Panc1 (cell line): ENCODE measurements at regions not wholly inside any gene's neighbourhood (a gene's known extent, or its start where the extent isn't known, plus 50 kb on each side); places are given as distances from the start of the nearest gene placed in this dataset.

ENCODE experiments used
- ATAC-seq: fragments of 200-7000 bp; cut with Tn5 transposase; 2 replicates; pipeline ENCODE4 v1.9.1; 2020; ENCODE audit warnings: mild to moderate bottlenecking, moderate library complexity
- BruUV-seq: library from RNA; stranded (reverse); fragments of 400-500 nt; replicated peaks from 2 replicates; lab custom pipeline; 2021; lab: Mats Ljungman, UMichigan
- CTCF ChIA-PET: fragments of 300-600 bp; sonication (Branson Sonifier 250); formaldehyde crosslinking; loops from one replicate; lab custom pipeline; 2022; ENCODE audit warnings: antibody characterized with exemption; lab: Charles Lee
- POLR2A ChIA-PET: fragments of 300-600 bp; sonication (Branson Sonifier 250); formaldehyde crosslinking; loops from one replicate; lab custom pipeline; 2022; ENCODE audit warnings: antibody characterized with exemption; lab: Charles Lee
- DNase-seq: peaks from one replicate; pipeline ENCODE4 v3.0.0-alpha.2; 2010; ENCODE audit warnings: low read depth, low spot score
- H3K27ac ChIP-seq: 2 replicates; pipeline ENCODE4 v1.5.1; 2011; ENCODE audit warnings: mild to moderate bottlenecking, low read length, inconsistent platforms
- H3K27me3 ChIP-seq: fragments of 200-500 bp; sonication (Bioruptor generic); 2 replicates; pipeline ENCODE4 v1.6.0; 2014; ENCODE audit warnings: low read length, inconsistent platforms; ENCODE audit not compliant: control insufficient read depth, insufficient read depth
- H3K36me3 ChIP-seq: fragments of 200-500 bp; sonication (Bioruptor generic); 2 replicates; pipeline ENCODE4 v1.5.1; 2014; ENCODE audit warnings: inconsistent platforms, mild to moderate bottlenecking, low read length, moderate library complexity; ENCODE audit not compliant: control insufficient read depth, insufficient read depth
- H3K4me1 ChIP-seq: 2 replicates; pipeline ENCODE4 v1.5.1; 2011; ENCODE audit warnings: inconsistent platforms, mild to moderate bottlenecking, low read length, moderate library complexity; ENCODE audit not compliant: control insufficient read depth, insufficient read depth
- H3K4me3 ChIP-seq, 2 experiments: 2 replicates each; pipeline ENCODE4 v1.5.1; 2011 to 2012; ENCODE audit warnings: low read depth in 2 of 2, low read length in 2 of 2, mild to moderate bottlenecking in 2 of 2, inconsistent platforms in 1 of 2, moderate library complexity in 1 of 2
- H3K9me3 ChIP-seq: fragments of 200-500 bp; sonication (Bioruptor generic); 2 replicates; pipeline ENCODE4 v1.5.1; 2014; ENCODE audit warnings: low read depth, mild to moderate bottlenecking, inconsistent platforms, low read length, moderate library complexity; ENCODE audit not compliant: control insufficient read depth, insufficient read depth
- CTCF ChIP-seq: fragments of 450-650 bp; IDR thresholded peaks from 2 replicates; pipeline ENCODE4 v1.5.1; 2017; ENCODE audit warnings: mild to moderate bottlenecking
- POLR2AphosphoS5 ChIP-seq: IDR thresholded peaks from 2 replicates; pipeline ENCODE4 v1.6.1; 2012; ENCODE audit warnings: mild to moderate bottlenecking, low read depth, low read length, moderate library complexity
- REST ChIP-seq, 2 experiments: IDR thresholded peaks; 2 replicates each; pipeline ENCODE4 v1.6.1; 2011 to 2012; ENCODE audit warnings: low read depth in 2 of 2, control low read depth in 1 of 2, low read length in 1 of 2, mild to moderate bottlenecking in 1 of 2, moderate library complexity in 1 of 2; ENCODE audit not compliant: insufficient read depth in 1 of 2
- SIN3A ChIP-seq: IDR thresholded peaks from 2 replicates; pipeline ENCODE4 v1.6.1; 2012; ENCODE audit warnings: low read depth, mild to moderate bottlenecking, low read length, moderate library complexity, borderline replicate concordance; ENCODE audit not compliant: insufficient read depth
- TCF7L2 ChIP-seq: IDR thresholded peaks from 2 replicates; pipeline ENCODE4 v1.6.1; 2011; ENCODE audit warnings: mild to moderate bottlenecking, low read depth, low read length, inconsistent platforms
- in situ Hi-C: cut with HindIII; loops from 2 replicates; pipeline ENCODE4 v1.10.0; 2016; ENCODE audit warnings: low sequenced_read_pairs, low pct_unique_long_range_greater_than_20kb
- intact Hi-C: fragments of 100-400 bp; cut with micrococcal nuclease; formaldehyde crosslinking; loops from one replicate; pipeline ENCODE4 v1.10.0; 2022; ENCODE audit not compliant: unreplicated experiment

GRCh38 chr3:75126556-75126955, 512.1 kb upstream of the CNTN3 start:
- ATAC-seq (no peak), DNase-seq (no peak)
- no TSS peak for BruUV-seq
- Histone ChIP-seq H3K27me3 (no peaks in the 10 kb centered on the region), H3K36me3 (no peaks in the 10 kb centered on the region), H3K27ac (no peak overlapping the region), H3K4me3 (no peak overlapping the region), H3K9me3 (no peaks in the 10 kb centered on the region), H3K4me1 (no peaks in the 10 kb centered on the region)
- CTCF ChIA-PET = no interaction called here
- TF ChIP-seq TCF7L2 = no peak
- TF ChIP-seq REST (IDR thresholded peaks at IDR 0.05; ENCODE audit: insufficient read depth in 1 of 2, low read depth in 2 of 2, low read length in 1 of 2) = no peak
- no peak for TF ChIP-seq CTCF
- no peak for TF ChIP-seq POLR2AphosphoS5
- TF ChIP-seq SIN3A = no peak
- intact Hi-C loops = no loop called here
- in situ Hi-C loops = no loop called here
- POLR2A ChIA-PET = no interaction called here

GRCh38 chr3:75129101-75129500, 514.6 kb upstream of the CNTN3 start:
- in situ Hi-C loops (no loop called here), intact Hi-C loops (no loop called here)
- Histone ChIP-seq H3K9me3 (no peaks in the 10 kb centered on the region), H3K4me1 (no peaks in the 10 kb centered on the region), H3K36me3 (no peaks in the 10 kb centered on the region), H3K27me3 (no peaks in the 10 kb centered on the region), H3K4me3 (no peak overlapping the region), H3K27ac (no peak overlapping the region)
- no TSS peak for BruUV-seq
- CTCF ChIA-PET = no interaction called here
- TF ChIP-seq REST (IDR thresholded peaks at IDR 0.05; ENCODE audit: insufficient read depth in 1 of 2, low read depth in 2 of 2, low read length in 1 of 2) (no peak), SIN3A (no peak), POLR2AphosphoS5 (no peak), CTCF (no peak), TCF7L2 (no peak)
- ATAC-seq (no peak), DNase-seq (no peak)
- POLR2A ChIA-PET = no interaction called here
